ENCODE measurements at regions not wholly inside any gene's neighbourhood (a gene's known extent, or its start where the extent isn't known, plus 50 kb on each side); places are given as distances from the start of the nearest gene placed in this dataset.
"Not testable (repeated sequence)": the region's sequence is repeated elsewhere in the genome, so short reads cannot be mapped to it uniquely, and the experiment has no call there.

DNA sequence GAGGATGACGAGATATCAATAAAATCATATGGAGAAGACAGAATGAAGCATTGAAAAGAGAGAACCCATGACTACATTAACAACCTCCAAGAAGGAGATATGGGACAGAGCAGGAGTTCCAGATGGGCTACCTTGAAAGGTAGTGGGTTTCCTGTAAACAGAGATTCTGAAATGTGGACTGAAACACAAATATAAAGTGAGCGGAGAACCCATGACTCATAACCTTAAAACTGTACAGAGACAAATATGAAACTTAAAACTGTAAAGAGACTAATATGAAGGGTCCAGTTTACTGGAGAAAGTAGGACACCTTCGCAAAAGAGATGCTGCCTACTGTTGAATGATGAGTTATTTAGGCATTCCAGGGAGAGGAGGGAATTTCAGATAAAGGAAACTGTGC, 383.7 kb downstream of the CAAP1 start:
- Histone ChIP-seq H3K9me3 (no peaks in the 10 kb centered on the region), H3K4me1 (ENCODE audit: low read depth) (no peaks in the 10 kb centered on the region), H3K4me3 (no peak overlapping the region), H3K36me3 (ENCODE audit: low read depth) (no peaks in the 10 kb centered on the region)
- no peak for ATAC-seq
- TF ChIP-seq, protein P1, sequence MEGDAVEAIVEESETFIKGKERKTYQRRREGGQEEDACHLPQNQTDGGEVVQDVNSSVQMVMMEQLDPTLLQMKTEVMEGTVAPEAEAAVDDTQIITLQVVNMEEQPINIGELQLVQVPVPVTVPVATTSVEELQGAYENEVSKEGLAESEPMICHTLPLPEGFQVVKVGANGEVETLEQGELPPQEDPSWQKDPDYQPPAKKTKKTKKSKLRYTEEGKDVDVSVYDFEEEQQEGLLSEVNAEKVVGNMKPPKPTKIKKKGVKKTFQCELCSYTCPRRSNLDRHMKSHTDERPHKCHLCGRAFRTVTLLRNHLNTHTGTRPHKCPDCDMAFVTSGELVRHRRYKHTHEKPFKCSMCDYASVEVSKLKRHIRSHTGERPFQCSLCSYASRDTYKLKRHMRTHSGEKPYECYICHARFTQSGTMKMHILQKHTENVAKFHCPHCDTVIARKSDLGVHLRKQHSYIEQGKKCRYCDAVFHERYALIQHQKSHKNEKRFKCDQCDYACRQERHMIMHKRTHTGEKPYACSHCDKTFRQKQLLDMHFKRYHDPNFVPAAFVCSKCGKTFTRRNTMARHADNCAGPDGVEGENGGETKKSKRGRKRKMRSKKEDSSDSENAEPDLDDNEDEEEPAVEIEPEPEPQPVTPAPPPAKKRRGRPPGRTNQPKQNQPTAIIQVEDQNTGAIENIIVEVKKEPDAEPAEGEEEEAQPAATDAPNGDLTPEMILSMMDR (IDR thresholded peaks at IDR 0.05) = no peak
- intact Hi-C loops (cut with DNase I, micrococcal nuclease) = no loop called here
- DNase-seq = no peak

DNA sequence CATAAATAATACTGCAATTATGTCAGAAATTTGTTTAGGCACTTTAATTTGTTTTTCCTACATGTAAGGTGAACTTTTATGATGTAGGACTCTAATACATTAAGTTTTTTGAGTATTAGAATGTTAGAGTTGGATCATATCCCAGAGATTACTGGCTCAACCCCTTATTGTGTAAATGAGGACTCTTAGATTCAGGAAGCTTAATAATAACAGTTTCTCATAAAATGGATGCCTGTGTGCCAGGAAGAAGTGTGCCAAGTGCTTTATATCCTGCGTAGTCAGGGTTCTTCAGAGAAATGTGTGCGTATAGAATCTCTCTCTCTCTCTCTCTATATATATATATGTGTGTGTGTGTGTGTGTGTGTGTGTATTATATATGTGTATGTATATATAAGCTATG, 388.5 kb downstream of the CAAP1 start:
- no peaks in the 10 kb centered on the region for H3K36me3 ChIP-seq (ENCODE audit: low read depth)
- DNase-seq = no peak
- no peaks in the 10 kb centered on the region for H3K4me1 ChIP-seq (ENCODE audit: low read depth)
- H3K4me3 ChIP-seq = no peak overlapping the region
- TF ChIP-seq, protein P1 (IDR thresholded peaks at IDR 0.05) = no peak
- intact Hi-C loops (cut with DNase I, micrococcal nuclease) = no loop called here
- H3K9me3 ChIP-seq = no peaks in the 10 kb centered on the region
- no peak for ATAC-seq

DNA sequence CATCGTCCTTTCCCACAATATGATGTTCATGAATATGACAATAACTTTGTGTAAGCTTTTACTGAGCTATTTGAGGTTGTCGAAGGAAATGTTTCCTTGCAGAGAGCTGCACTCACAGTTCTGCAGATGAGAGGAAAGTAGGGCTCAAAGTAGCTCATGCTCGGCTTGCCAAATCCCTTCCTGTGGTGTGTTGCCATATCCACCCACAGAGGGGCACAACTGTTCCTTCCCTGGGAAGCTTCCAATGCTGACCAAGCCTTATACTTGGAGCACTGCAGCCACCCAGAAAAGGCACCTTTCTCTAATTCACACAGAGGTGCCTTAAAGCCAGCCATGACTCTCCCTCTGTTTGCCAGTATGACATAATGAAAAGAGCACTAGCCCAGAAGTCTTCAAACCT, 390.3 kb downstream of the CAAP1 start:
- intact Hi-C loops (cut with DNase I, micrococcal nuclease) = no loop called here
- TF ChIP-seq, protein P1 (IDR thresholded peaks at IDR 0.05) = no peak
- ATAC-seq (no peak), DNase-seq (no peak)
- Histone ChIP-seq H3K4me1 (ENCODE audit: low read depth) (no peaks in the 10 kb centered on the region), H3K36me3 (ENCODE audit: low read depth) (no peaks in the 10 kb centered on the region), H3K4me3 (no peak overlapping the region), H3K9me3 (no peaks in the 10 kb centered on the region)

DNA sequence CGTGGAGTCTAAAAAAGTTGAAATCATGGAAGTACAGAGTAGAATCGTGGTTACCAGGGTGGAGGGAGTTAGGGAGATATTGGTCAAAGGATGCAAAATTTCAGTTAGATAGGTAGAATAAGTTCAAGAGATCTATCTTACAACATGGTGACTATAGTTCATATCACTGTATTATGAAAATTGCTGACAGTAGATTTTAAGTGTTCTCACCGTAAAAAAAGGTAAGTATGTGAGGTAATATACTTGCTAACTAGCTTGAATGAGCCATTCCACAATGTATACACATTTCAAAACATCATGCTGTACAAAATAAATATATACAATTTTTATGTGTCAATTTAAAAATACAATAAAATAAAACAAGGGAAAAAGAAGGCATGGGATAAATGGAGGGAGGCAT, 392.1 kb downstream of the CAAP1 start:
- Histone ChIP-seq H3K9me3 (no peaks in the 10 kb centered on the region), H3K4me3 (no peak overlapping the region), H3K4me1 (ENCODE audit: low read depth) (no peaks in the 10 kb centered on the region), H3K36me3 (ENCODE audit: low read depth) (no peaks in the 10 kb centered on the region)
- TF ChIP-seq, protein P1 (IDR thresholded peaks at IDR 0.05) = no peak
- DNase-seq = no peak
- no peak for ATAC-seq
- intact Hi-C loops (cut with DNase I, micrococcal nuclease) = no loop called here

DNA sequence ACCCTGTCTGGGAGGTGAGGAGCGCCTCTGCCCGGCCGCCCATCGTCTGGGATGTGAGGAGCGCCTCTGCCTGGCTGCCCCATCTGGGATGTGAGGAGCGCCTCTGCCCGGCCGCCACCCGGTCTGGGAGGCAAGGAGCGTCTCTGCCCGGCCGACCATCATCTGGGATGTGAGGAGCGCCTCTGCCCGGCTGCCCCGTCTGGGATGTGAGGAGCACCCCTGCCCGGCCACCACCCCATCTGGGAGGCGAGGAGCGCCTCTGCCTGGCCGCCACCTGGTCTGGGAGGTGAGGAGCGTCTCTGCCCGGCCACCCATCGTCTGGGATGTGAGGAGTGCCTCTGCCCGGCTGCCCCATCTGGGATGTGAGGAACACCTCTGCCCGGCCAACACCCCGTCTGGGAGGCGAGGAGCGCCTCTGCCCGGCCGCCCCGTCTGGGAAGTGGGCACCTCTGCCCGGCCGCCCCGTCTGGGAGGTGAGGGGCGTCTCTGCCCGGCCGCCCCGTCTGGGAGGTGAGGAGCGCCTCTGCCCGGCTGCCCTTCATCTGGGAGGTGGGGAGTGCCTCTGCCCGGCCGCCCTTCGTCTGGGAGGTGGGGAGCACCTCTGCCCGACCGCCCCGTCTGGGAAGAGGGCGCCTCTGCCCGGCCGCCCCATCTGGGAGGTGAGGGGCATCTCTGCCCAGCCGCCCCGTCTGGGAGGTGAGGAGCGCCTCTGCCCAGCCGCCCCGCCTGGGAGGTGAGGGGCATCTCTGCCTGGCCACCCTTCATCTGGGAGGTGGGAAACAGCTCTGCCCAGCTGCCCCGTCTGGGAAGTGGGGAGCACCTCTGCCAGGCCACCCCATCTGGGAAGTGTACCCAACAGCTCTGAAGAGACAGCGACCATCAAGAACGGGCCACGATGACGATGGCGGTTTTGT, 399.7 kb downstream of the CAAP1 start:
- H3K36me3 ChIP-seq (ENCODE audit: low read depth); H3K4me1 ChIP-seq (ENCODE audit: low read depth); H3K4me3 ChIP-seq; ATAC-seq; intact Hi-C loops (cut with DNase I, micrococcal nuclease): not testable (repeated sequence)
- peaks cover 31% of the 10 kb centered on the region for H3K9me3 ChIP-seq
- DNase-seq = peak in 1 of 3 donors; percentile 40

DNA sequence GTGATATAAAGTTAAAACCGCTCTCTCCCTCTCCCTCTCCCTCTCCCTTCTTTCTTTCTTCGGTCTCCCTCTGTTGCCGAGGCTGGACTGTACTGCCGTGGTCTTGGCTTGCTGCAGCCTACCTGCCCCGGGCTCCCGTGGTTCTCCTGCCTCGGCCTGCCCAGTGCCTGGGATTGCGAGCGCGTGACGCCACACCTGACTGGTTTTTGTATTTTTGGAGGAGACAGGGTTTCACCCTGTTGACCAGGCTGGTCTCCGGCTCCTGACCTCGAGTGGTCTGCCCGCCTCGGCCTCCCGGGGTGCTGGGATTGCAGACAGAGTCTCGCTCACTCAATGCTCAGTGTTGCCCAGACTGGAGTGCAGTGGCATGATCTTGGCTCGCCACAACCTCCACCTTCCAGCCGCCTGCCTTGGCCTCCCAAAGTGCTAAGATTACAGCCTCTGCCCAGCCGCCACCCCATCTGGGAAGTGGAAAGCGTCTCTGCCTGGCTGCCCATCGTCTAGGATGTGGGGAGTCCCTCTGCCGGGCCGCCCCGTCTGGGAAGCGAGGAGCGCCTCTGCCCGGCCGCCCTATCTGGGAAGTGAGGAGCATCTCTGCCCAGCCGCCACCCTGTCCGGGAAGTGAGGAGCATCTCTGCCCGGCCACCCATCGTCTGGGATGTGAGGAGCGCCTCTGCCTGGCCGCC, 400.5 kb downstream of the CAAP1 start:
- H3K9me3 ChIP-seq = peaks cover 31% of the 10 kb centered on the region
- H3K4me1 ChIP-seq (ENCODE audit: low read depth); H3K36me3 ChIP-seq (ENCODE audit: low read depth); H3K4me3 ChIP-seq; intact Hi-C loops (cut with DNase I, micrococcal nuclease); DNase-seq; ATAC-seq: not testable (repeated sequence)
